ENCODE measurements at regions not wholly inside any gene's neighbourhood (a gene's known extent, or its start where the extent isn't known, plus 50 kb on each side); places are given as distances from the start of the nearest gene placed in this dataset.
"Not testable (repeated sequence)": the region's sequence is repeated elsewhere in the genome, so short reads cannot be mapped to it uniquely, and the experiment has no call there.

DNA sequence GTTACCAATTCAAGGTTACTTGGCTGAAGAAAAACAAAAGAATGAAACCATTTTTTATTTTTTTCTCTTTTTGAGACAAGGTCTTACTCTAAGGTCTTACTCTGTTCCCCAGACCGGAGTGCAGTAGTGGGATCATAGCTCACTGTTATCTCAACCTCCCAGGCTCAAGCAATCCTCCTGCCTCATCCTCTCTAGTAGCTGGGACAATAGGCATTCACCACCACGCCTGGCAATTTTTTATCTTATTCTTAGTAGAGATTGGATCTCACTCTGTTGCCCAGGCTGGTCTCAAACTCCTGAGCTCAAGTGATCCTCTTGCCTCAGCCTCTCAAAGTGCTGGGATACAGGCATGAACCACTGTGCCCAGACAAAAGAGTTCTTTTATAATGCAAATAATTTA, 3732.0 kb upstream of the OR11H1 start:
- not testable (repeated sequence) for DNase-seq

DNA sequence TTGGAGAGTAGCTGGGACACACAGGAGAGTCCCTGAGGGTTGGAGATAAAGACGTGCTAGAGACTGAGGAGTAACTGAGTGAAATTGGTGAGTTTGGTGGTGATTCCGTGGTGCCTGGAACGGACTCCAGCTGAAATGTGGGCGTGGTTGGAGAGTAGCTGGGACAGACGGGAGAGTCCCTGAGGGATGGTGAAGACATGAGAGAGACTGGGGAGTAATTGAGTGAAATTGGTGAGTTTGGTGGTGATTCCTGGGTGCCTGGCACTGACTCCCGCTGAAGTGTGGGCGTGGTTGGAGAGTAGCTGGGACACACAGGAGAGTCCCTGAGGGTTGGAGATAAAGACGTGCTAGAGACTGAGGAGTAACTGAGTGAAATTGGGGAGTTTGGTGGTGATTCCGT, 3712.5 kb upstream of the OR11H1 start:
- not testable (repeated sequence) for DNase-seq

DNA sequence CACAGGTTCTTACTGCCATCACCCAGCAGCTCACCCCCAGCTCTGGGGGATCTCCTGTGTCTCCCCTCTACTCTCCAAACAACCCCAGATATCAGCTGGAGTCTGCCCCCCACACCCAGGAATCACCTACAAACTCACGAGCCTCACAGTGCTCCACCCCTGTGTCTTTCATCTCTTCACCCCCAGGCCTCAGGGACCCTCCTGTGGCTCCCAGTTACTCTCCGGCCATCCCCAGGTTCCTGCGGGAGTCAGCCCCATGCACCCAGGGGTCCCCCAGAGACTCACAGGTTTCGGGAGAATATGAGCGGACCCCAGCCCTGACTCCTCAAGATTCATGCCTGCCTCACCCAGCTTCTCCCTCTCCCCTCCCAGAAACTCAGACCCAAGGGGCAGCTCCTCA, 3709.1 kb upstream of the OR11H1 start:
- not testable (repeated sequence) for DNase-seq

DNA sequence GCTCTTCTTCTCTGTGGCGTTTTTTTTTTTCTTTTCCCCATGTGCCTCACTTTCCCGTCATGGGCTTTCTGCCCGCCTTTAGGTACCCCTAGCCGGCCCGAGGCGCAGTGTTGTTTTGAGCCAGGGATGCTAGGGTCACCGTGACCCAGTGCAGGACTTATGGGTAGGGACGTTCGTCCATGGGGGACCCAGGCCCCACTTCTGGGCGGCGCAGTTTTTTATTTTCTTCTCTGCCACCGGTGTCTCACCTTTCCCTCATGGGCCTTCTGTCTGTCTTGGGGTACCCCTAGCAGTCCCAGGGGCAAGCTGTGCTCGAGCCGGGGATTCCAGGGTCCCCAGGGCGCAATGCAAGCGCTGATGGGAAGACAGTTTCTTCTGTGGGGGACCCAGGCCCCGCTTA, 3705.7 kb upstream of the OR11H1 start:
- not testable (repeated sequence) for DNase-seq

DNA sequence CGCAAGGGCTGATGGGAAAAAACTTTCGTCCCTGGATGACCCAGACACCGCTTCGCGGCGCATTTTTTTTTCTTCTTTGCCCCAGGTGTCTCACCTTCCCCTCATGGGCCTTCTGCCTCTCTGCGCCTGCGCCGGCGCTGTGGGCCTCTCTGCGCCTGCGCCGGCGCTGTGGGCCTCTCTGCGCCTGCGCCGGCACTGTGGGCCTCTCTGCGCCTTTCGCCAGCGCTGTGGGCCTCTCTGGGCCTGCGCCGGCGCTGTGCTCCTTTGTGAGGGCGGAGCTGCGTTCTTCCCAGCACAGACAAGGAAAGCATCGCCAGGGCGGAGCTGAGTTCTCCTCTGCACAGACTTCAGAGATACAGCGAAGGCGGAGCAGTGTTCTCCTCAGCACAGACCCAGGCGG, 3703.0 kb upstream of the OR11H1 start:
- peak; percentile 1 for DNase-seq

DNA sequence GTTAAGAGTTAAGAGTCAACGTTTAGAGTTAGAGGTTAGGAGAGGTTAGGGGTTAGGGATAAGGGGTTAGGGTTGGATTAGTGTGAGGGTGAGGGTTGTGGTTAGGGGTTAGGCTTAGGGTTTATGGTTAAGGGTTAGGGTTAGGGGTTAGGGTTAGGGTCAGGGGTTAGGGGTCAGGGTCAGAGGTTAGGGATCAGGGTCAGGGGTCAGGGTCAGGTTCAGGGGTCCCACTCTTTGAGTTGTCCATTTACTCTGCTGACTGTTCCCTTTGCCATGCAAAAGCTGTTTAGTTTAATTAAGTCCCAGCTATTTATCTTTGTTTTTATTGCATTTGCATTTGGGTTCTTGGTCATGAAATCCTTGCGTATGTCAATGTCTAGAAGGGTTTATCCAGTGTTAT, 3702.0 kb upstream of the OR11H1 start:
- DNase-seq: not testable (repeated sequence)

DNA sequence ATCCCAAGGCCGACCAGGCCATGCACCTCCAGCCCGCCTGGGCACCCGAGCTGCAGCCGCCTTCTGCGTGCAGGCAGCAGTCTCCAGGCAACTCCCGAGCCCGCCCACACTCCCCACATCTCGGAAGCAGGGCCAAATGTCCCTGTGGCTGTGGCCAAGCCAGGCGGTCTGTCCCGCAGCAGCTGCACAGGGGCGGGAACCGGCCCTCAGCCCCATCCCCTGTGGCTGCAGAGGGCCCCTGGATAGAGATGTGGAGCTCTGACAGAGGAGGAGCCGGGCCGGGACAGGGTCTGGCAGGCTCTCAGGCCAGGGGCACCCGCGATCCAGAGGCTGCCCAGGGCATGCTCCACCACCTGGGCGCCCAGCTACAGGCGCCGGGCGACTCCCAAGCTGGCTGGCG, 3698.6 kb upstream of the OR11H1 start:
- peak; percentile 1 for DNase-seq
